GM23338 (cell line): ENCODE measurements at regions not wholly inside any gene's neighbourhood (a gene's known extent, or its start where the extent isn't known, plus 50 kb on each side); places are given as distances from the start of the nearest gene placed in this dataset.

Experiments
- ATAC-seq: fragments of 200-7000 bp; cut with Tn5 transposase; 3 replicates; pipeline ENCODE4 v1.9.1; 2020
- DNase-seq: peaks from one replicate; pipeline ENCODE4 v3.0.0-alpha.2; 2015; ENCODE audit warnings: low spot score
- H2AFZ ChIP-seq: fragments of 200-600 bp; sonication (generic); 2 replicates; pipeline ENCODE4 v1.8.0; 2016; ENCODE audit warnings: antibody characterized with exemption, mild to moderate bottlenecking, moderate library complexity
- H3F3A ChIP-seq: fragments of 200-600 bp; sonication (generic); replicated peaks from 2 replicates; pipeline ENCODE4 v1.8.0; 2017; ENCODE audit warnings: antibody characterized with exemption, mixed run types, low read depth
- H3K27ac ChIP-seq: fragments of 200-600 bp; sonication (generic); 2 replicates; pipeline ENCODE4 v1.6.1; 2016; ENCODE audit warnings: low read depth
- H3K27me3 ChIP-seq: fragments of 200-600 bp; sonication (generic); 2 replicates; pipeline ENCODE4 v1.8.0; 2016; ENCODE audit warnings: mild to moderate bottlenecking, mixed run types, moderate library complexity; ENCODE audit not compliant: insufficient read depth
- H3K36me3 ChIP-seq: fragments of 200-600 bp; sonication (generic); 2 replicates; pipeline ENCODE4 v1.8.0; 2016; ENCODE audit warnings: mild to moderate bottlenecking; ENCODE audit not compliant: insufficient read depth
- H3K4me1 ChIP-seq: fragments of 200-600 bp; sonication (generic); 2 replicates; pipeline ENCODE4 v1.8.0; 2016; ENCODE audit warnings: mild to moderate bottlenecking, moderate library complexity; ENCODE audit not compliant: insufficient read depth
- H3K4me2 ChIP-seq: fragments of 200-600 bp; sonication (generic); 2 replicates; pipeline ENCODE4 v1.7.1; 2017; ENCODE audit warnings: mixed run types
- H3K4me3 ChIP-seq: fragments of 200-600 bp; sonication (generic); 2 replicates; pipeline ENCODE4 v1.6.1; 2016; ENCODE audit warnings: mixed run types
- H3K79me2 ChIP-seq: fragments of 200-600 bp; sonication (generic); replicated peaks from 2 replicates; pipeline ENCODE4 v1.8.0; 2017; ENCODE audit warnings: mild to moderate bottlenecking; ENCODE audit not compliant: insufficient read depth
- H3K9me2 ChIP-seq: fragments of 200-600 bp; sonication (generic); 2 replicates; pipeline ENCODE4 v1.8.0; 2017; ENCODE audit not compliant: insufficient read depth
- H4K20me1 ChIP-seq: fragments of 200-600 bp; sonication (generic); replicated peaks from 2 replicates; pipeline ENCODE4 v1.8.0; 2017; ENCODE audit warnings: mild to moderate bottlenecking; ENCODE audit not compliant: insufficient read depth
- H3K27ac Mint-ChIP-seq: 2 replicates; pipeline ENCODE4 v1.8.0; 2020; ENCODE audit warnings: inconsistent platforms, mild to moderate bottlenecking, moderate library complexity, mixed read lengths
- H3K27me3 Mint-ChIP-seq: 3 replicates; pipeline ENCODE4 v1.8.0; 2022; ENCODE audit warnings: low read depth, mild to moderate bottlenecking, moderate library complexity, mixed read lengths, inconsistent platforms; ENCODE audit not compliant: insufficient read depth, poor library complexity
- H3K36me3 Mint-ChIP-seq: 3 replicates; pipeline ENCODE4 v1.8.0; 2021; ENCODE audit warnings: low read depth, mild to moderate bottlenecking, inconsistent platforms, moderate library complexity, mixed read lengths
- H3K4me1 Mint-ChIP-seq: 3 replicates; pipeline ENCODE4 v1.8.0; 2020; ENCODE audit warnings: mild to moderate bottlenecking, inconsistent platforms, mixed read lengths
- H3K4me3 Mint-ChIP-seq: 3 replicates; pipeline ENCODE4 v1.8.0; 2021; ENCODE audit warnings: moderate library complexity, mild to moderate bottlenecking, inconsistent platforms, mixed read lengths
- H3K9me3 Mint-ChIP-seq: 3 replicates; pipeline ENCODE4 v1.8.0; 2020; ENCODE audit warnings: moderate library complexity, mild to moderate bottlenecking, inconsistent platforms, mixed read lengths
- CREB1 ChIP-seq: fragments of 250-450 bp; sonication (Bioruptor Pico); IDR thresholded peaks from 2 replicates; pipeline ENCODE4 v1.5.0; 2020; ENCODE audit warnings: low read depth, mild to moderate bottlenecking, moderate library complexity
- EZH2 ChIP-seq: fragments of 200-600 bp; sonication (generic); IDR thresholded peaks from one replicate; pipeline ENCODE4 v1.8.0; 2017; ENCODE audit warnings: antibody characterized with exemption, mild to moderate bottlenecking, low read depth; ENCODE audit not compliant: unreplicated experiment
- EZH2phosphoT487 ChIP-seq: fragments of 200-600 bp; sonication (generic); IDR thresholded peaks from one replicate; pipeline ENCODE4 v1.8.1; 2018; ENCODE audit warnings: antibody characterized with exemption; ENCODE audit not compliant: unreplicated experiment
- JUNB ChIP-seq: IDR thresholded peaks from one replicate; pipeline ENCODE4 v1.6.1; 2016; ENCODE audit warnings: antibody characterized with exemption; ENCODE audit not compliant: unreplicated experiment
- NANOG ChIP-seq: IDR thresholded peaks from 2 replicates; pipeline ENCODE4 v1.6.1; 2016; ENCODE audit warnings: antibody characterized with exemption, borderline replicate concordance
- POLR2AphosphoS5 ChIP-seq: IDR thresholded peaks from 2 replicates; pipeline ENCODE4 v1.6.1; 2016; ENCODE audit warnings: antibody characterized with exemption, low read depth
- STAT1 ChIP-seq: IDR thresholded peaks from one replicate; pipeline ENCODE4 v1.6.1; 2016; ENCODE audit warnings: antibody characterized with exemption; ENCODE audit not compliant: unreplicated experiment
- ZNF114 ChIP-seq: fragments of 250-450 bp; sonication (Bioruptor Pico); IDR thresholded peaks from 2 replicates; pipeline ENCODE4 v1.5.0; 2020; ENCODE audit warnings: mild to moderate bottlenecking, moderate library complexity
- ZNF331 ChIP-seq: fragments of 250-450 bp; sonication (Bioruptor Pico); IDR thresholded peaks from 2 replicates; pipeline ENCODE4 v1.5.0; 2020; ENCODE audit warnings: low read depth, mild to moderate bottlenecking, moderate library complexity
- TF ChIP-seq, protein P1 (sequence below): IDR thresholded peaks from one replicate; pipeline ENCODE4 v1.6.1; 2018; ENCODE audit warnings: antibody characterized with exemption; ENCODE audit not compliant: unreplicated experiment
- TF ChIP-seq, protein P2 (sequence below): fragments of 250-450 bp; sonication (Bioruptor Pico); IDR thresholded peaks from 2 replicates; pipeline ENCODE4 v1.5.0; 2020; ENCODE audit warnings: mild to moderate bottlenecking, moderate library complexity
- TF ChIP-seq, protein P3 (sequence below): IDR thresholded peaks from 2 replicates; pipeline ENCODE4 v1.6.1; 2016; ENCODE audit warnings: antibody characterized with exemption
- TF ChIP-seq, protein P4 (sequence below), 2 experiments: fragments of 200-600 bp in 1 of 2; sonication (generic) in 1 of 2; conservative IDR thresholded peaks; 2 replicates each; pipeline versions ENCODE4 v1.5.1 to v1.6.1; 2016 to 2017; ENCODE audit warnings: antibody characterized with exemption in 2 of 2, low read depth in 2 of 2, mild to moderate bottlenecking in 2 of 2, moderate library complexity in 1 of 2

DNA sequence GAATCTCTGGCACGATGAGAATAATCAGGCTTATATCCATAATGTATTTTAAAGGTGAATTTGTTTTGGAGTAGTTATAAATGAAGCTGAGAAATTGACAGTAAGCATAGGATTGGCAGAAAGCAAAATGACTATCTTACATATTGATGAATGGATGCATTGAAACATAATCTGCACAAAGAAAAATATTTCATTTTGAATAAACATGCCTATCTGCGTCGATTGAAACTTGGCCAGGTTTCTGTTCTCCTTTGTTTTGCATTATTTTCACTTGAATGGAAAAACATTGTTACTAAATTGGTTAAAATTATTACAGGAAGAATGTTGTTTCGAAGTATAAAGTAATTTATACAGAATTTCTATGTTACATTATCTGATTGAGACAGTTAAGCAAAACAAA is 128.2 kb downstream of the USP22 start:
- Histone ChIP-seq H3K27ac (no peak overlapping the region), H3K79me2 (no peaks in the 10 kb centered on the region), H3F3A (no peaks in the 10 kb centered on the region), H3K36me3 (no peaks in the 10 kb centered on the region), H3K9me2 (no peaks in the 10 kb centered on the region), H3K27me3 (no peaks in the 10 kb centered on the region), H4K20me1 (no peaks in the 10 kb centered on the region), H3K4me2 (no peak overlapping the region), H3K4me3 (no peak overlapping the region), H2AFZ (no peak overlapping the region), H3K4me1 (no peaks in the 10 kb centered on the region)
- ATAC-seq, result no peak
- H3K36me3 Mint-ChIP-seq, result no peaks in the 10 kb centered on the region
- no peak overlapping the region for H3K4me3 Mint-ChIP-seq
- peaks cover under 1% of the 10 kb centered on the region; the same call in 1 of the 3 replicates for H3K4me1 Mint-ChIP-seq
- TF ChIP-seq CREB1 (CRISPR knock-in tag) (no peak), EZH2phosphoT487 (no peak), JUNB (no peak), NANOG (no peak), ZNF331 (CRISPR knock-in tag) (no peak), EZH2 (no peak), STAT1 (no peak), POLR2AphosphoS5 (no peak), ZNF114 (CRISPR knock-in tag) (no peak)
- TF ChIP-seq, protein P1, sequence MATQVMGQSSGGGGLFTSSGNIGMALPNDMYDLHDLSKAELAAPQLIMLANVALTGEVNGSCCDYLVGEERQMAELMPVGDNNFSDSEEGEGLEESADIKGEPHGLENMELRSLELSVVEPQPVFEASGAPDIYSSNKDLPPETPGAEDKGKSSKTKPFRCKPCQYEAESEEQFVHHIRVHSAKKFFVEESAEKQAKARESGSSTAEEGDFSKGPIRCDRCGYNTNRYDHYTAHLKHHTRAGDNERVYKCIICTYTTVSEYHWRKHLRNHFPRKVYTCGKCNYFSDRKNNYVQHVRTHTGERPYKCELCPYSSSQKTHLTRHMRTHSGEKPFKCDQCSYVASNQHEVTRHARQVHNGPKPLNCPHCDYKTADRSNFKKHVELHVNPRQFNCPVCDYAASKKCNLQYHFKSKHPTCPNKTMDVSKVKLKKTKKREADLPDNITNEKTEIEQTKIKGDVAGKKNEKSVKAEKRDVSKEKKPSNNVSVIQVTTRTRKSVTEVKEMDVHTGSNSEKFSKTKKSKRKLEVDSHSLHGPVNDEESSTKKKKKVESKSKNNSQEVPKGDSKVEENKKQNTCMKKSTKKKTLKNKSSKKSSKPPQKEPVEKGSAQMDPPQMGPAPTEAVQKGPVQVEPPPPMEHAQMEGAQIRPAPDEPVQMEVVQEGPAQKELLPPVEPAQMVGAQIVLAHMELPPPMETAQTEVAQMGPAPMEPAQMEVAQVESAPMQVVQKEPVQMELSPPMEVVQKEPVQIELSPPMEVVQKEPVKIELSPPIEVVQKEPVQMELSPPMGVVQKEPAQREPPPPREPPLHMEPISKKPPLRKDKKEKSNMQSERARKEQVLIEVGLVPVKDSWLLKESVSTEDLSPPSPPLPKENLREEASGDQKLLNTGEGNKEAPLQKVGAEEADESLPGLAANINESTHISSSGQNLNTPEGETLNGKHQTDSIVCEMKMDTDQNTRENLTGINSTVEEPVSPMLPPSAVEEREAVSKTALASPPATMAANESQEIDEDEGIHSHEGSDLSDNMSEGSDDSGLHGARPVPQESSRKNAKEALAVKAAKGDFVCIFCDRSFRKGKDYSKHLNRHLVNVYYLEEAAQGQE, result no peak
- TF ChIP-seq, protein P2, sequence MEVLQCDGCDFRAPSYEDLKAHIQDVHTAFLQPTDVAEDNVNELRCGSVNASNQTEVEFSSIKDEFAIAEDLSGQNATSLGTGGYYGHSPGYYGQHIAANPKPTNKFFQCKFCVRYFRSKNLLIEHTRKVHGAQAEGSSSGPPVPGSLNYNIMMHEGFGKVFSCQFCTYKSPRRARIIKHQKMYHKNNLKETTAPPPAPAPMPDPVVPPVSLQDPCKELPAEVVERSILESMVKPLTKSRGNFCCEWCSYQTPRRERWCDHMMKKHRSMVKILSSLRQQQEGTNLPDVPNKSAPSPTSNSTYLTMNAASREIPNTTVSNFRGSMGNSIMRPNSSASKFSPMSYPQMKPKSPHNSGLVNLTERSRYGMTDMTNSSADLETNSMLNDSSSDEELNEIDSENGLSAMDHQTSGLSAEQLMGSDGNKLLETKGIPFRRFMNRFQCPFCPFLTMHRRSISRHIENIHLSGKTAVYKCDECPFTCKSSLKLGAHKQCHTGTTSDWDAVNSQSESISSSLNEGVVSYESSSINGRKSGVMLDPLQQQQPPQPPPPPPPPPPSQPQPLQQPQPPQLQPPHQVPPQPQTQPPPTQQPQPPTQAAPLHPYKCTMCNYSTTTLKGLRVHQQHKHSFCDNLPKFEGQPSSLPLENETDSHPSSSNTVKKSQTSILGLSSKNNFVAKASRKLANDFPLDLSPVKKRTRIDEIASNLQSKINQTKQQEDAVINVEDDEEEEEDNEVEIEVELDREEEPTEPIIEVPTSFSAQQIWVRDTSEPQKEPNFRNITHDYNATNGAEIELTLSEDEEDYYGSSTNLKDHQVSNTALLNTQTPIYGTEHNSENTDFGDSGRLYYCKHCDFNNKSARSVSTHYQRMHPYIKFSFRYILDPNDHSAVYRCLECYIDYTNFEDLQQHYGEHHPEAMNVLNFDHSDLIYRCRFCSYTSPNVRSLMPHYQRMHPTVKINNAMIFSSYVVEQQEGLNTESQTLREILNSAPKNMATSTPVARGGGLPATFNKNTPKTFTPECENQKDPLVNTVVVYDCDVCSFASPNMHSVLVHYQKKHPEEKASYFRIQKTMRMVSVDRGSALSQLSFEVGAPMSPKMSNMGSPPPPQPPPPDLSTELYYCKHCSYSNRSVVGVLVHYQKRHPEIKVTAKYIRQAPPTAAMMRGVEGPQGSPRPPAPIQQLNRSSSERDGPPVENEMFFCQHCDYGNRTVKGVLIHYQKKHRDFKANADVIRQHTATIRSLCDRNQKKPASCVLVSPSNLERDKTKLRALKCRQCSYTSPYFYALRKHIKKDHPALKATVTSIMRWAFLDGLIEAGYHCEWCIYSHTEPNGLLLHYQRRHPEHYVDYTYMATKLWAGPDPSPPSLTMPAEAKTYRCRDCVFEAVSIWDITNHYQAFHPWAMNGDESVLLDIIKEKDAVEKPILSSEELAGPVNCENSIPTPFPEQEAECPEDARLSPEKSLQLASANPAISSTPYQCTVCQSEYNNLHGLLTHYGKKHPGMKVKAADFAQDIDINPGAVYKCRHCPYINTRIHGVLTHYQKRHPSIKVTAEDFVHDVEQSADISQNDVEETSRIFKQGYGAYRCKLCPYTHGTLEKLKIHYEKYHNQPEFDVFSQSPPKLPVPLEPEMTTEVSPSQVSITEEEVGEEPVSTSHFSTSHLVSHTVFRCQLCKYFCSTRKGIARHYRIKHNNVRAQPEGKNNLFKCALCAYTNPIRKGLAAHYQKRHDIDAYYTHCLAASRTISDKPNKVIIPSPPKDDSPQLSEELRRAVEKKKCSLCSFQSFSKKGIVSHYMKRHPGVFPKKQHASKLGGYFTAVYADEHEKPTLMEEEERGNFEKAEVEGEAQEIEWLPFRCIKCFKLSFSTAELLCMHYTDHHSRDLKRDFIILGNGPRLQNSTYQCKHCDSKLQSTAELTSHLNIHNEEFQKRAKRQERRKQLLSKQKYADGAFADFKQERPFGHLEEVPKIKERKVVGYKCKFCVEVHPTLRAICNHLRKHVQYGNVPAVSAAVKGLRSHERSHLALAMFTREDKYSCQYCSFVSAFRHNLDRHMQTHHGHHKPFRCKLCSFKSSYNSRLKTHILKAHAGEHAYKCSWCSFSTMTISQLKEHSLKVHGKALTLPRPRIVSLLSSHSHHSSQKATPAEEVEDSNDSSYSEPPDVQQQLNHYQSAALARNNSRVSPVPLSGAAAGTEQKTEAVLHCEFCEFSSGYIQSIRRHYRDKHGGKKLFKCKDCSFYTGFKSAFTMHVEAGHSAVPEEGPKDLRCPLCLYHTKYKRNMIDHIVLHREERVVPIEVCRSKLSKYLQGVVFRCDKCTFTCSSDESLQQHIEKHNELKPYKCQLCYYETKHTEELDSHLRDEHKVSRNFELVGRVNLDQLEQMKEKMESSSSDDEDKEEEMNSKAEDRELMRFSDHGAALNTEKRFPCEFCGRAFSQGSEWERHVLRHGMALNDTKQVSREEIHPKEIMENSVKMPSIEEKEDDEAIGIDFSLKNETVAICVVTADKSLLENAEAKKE (CRISPR knock-in tag), result no peak
- TF ChIP-seq, protein P3, sequence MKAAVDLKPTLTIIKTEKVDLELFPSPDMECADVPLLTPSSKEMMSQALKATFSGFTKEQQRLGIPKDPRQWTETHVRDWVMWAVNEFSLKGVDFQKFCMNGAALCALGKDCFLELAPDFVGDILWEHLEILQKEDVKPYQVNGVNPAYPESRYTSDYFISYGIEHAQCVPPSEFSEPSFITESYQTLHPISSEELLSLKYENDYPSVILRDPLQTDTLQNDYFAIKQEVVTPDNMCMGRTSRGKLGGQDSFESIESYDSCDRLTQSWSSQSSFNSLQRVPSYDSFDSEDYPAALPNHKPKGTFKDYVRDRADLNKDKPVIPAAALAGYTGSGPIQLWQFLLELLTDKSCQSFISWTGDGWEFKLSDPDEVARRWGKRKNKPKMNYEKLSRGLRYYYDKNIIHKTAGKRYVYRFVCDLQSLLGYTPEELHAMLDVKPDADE, result no peak
- TF ChIP-seq, protein P4, sequence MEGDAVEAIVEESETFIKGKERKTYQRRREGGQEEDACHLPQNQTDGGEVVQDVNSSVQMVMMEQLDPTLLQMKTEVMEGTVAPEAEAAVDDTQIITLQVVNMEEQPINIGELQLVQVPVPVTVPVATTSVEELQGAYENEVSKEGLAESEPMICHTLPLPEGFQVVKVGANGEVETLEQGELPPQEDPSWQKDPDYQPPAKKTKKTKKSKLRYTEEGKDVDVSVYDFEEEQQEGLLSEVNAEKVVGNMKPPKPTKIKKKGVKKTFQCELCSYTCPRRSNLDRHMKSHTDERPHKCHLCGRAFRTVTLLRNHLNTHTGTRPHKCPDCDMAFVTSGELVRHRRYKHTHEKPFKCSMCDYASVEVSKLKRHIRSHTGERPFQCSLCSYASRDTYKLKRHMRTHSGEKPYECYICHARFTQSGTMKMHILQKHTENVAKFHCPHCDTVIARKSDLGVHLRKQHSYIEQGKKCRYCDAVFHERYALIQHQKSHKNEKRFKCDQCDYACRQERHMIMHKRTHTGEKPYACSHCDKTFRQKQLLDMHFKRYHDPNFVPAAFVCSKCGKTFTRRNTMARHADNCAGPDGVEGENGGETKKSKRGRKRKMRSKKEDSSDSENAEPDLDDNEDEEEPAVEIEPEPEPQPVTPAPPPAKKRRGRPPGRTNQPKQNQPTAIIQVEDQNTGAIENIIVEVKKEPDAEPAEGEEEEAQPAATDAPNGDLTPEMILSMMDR (conservative IDR thresholded peaks at IDR 0.05; ENCODE audit: low read depth in 2 of 2), result no peak
- no peak for DNase-seq
- H3K27me3 Mint-ChIP-seq, result no peaks in the 10 kb centered on the region
- H3K9me3 Mint-ChIP-seq, result no peaks in the 10 kb centered on the region
- H3K27ac Mint-ChIP-seq, result no peak overlapping the region
